ENCODE measurements at regions not wholly inside any gene's neighbourhood (a gene's known extent, or its start where the extent isn't known, plus 50 kb on each side); places are given as distances from the start of the nearest gene placed in this dataset.

- peaks cover 0 to 30% (median 18%) of the 10 kb centered on the region in 7 donors for H3K9me3 Mint-ChIP-seq
- DNase-seq (no peak), ATAC-seq (ENCODE audit: low read depth in 2 of 2) (no peak)
- no peak overlapping the region for H3K4me3 Mint-ChIP-seq
- no peaks in the 10 kb centered on the region for H3K36me3 Mint-ChIP-seq
- peaks cover 44 to 54% (median 52%) of the 10 kb centered on the region in 3 donors for H3K27me3 Mint-ChIP-seq
- H3K4me1 Mint-ChIP-seq = no peaks in the 10 kb centered on the region
- H3K27ac Mint-ChIP-seq = no peak overlapping the region
Measured at GRCh38 chr7:26049081-26049480, 102.9 kb upstream of the NFE2L3 start.

GRCh38 chr7:26051021-26051420 lies 101.0 kb upstream of the NFE2L3 start:
- Mint-ChIP-seq H3K9me3 (peaks cover 0 to 35% (median 18%) of the 10 kb centered on the region in 7 donors), H3K27me3 (peaks cover 41 to 62% (median 56%) of the 10 kb centered on the region in 3 donors), H3K4me3 (no peak overlapping the region), H3K27ac (no peak overlapping the region), H3K36me3 (peaks cover 0 to 7% of the 10 kb centered on the region in 2 donors), H3K4me1 (no peaks in the 10 kb centered on the region)
- ATAC-seq (ENCODE audit: low read depth in 2 of 2) = no peak
- no peak for DNase-seq

- Mint-ChIP-seq H3K27ac (no peak overlapping the region), H3K4me3 (no peak overlapping the region), H3K27me3 (peaks cover 54 to 65% (median 56%) of the 10 kb centered on the region in 3 donors), H3K4me1 (no peaks in the 10 kb centered on the region), H3K9me3 (peaks cover 0 to 40% (median 18%) of the 10 kb centered on the region in 7 donors), H3K36me3 (peaks cover 0 to 7% of the 10 kb centered on the region in 2 donors)
- DNase-seq = no peak
- ATAC-seq (ENCODE audit: low read depth in 2 of 2) = no peak
Measured at GRCh38 chr7:26052706-26053105, 99.3 kb upstream of the NFE2L3 start.

- H3K4me3 Mint-ChIP-seq = no peak overlapping the region
- H3K4me1 Mint-ChIP-seq = no peaks in the 10 kb centered on the region
- peaks cover 0 to 40% (median 18%) of the 10 kb centered on the region in 7 donors for H3K9me3 Mint-ChIP-seq
- DNase-seq (no peak), ATAC-seq (ENCODE audit: low read depth in 2 of 2) (no peak)
- H3K36me3 Mint-ChIP-seq = peaks cover 0 to 7% of the 10 kb centered on the region in 2 donors
- no peak overlapping the region for H3K27ac Mint-ChIP-seq
- H3K27me3 Mint-ChIP-seq = peaks cover 65 to 80% (median 70%) of the 10 kb centered on the region in 3 donors
Measured at GRCh38 chr7:26054386-26054785, 97.6 kb upstream of the NFE2L3 start.

- DNase-seq = no peak
- peaks cover 0 to 40% (median 18%) of the 10 kb centered on the region in 7 donors for H3K9me3 Mint-ChIP-seq
- ATAC-seq (ENCODE audit: low read depth in 2 of 2) = no peak
- peaks cover 65 to 76% (median 69%) of the 10 kb centered on the region in 3 donors for H3K27me3 Mint-ChIP-seq
- H3K36me3 Mint-ChIP-seq = peaks cover 0 to 7% of the 10 kb centered on the region in 2 donors
- H3K27ac Mint-ChIP-seq = no peak overlapping the region
- no peak overlapping the region for H3K4me3 Mint-ChIP-seq
- H3K4me1 Mint-ChIP-seq = no peaks in the 10 kb centered on the region
Measured at GRCh38 chr7:26055241-26055640, 96.8 kb upstream of the NFE2L3 start.

- DNase-seq = no peak
- Mint-ChIP-seq H3K27me3 (peaks cover 67 to 80% (median 79%) of the 10 kb centered on the region in 3 donors), H3K27ac (peak overlapping the region in 1 of 6 donors; percentile 53), H3K4me1 (peaks cover 4 to 8% (median 8%) of the 10 kb centered on the region in 3 donors), H3K4me3 (no peak overlapping the region), H3K36me3 (no peaks in the 10 kb centered on the region), H3K9me3 (peaks cover 0 to 5% (median 0%) of the 10 kb centered on the region in 7 donors)
- peak in 1 of 2 donors; percentile 5 for ATAC-seq (ENCODE audit: low read depth in 2 of 2)
Measured at GRCh38 chr7:26060733-26061677, 91.0 kb upstream of the NFE2L3 start.

- Mint-ChIP-seq H3K36me3 (no peaks in the 10 kb centered on the region), H3K27ac (peak overlapping the region in 1 of 6 donors; percentile 69), H3K27me3 (peaks cover 65 to 80% (median 78%) of the 10 kb centered on the region in 3 donors), H3K9me3 (peaks cover 0 to 1% (median 0%) of the 10 kb centered on the region in 7 donors), H3K4me1 (peaks cover 4 to 8% (median 8%) of the 10 kb centered on the region in 3 donors), H3K4me3 (no peak overlapping the region)
- DNase-seq (peak; percentile 56), ATAC-seq (ENCODE audit: low read depth in 2 of 2) (peak; percentile 76 to 80)
Measured at GRCh38 chr7:26061678-26062603, 90.1 kb upstream of the NFE2L3 start.

GRCh38 chr7:26065652-26066051 lies 86.3 kb upstream of the NFE2L3 start:
- H3K27me3 Mint-ChIP-seq = peaks cover 42 to 64% (median 58%) of the 10 kb centered on the region in 3 donors
- H3K36me3 Mint-ChIP-seq = no peaks in the 10 kb centered on the region
- ATAC-seq (ENCODE audit: low read depth in 2 of 2) = no peak
- peaks cover 4 to 8% (median 8%) of the 10 kb centered on the region in 3 donors for H3K4me1 Mint-ChIP-seq
- no peak for DNase-seq
- no peak overlapping the region for H3K27ac Mint-ChIP-seq
- no peaks in the 10 kb centered on the region for H3K9me3 Mint-ChIP-seq
- no peak overlapping the region for H3K4me3 Mint-ChIP-seq

GRCh38 chr7:26066736-26067135 lies 85.3 kb upstream of the NFE2L3 start:
- ATAC-seq (ENCODE audit: low read depth in 2 of 2) = no peak
- Mint-ChIP-seq H3K27me3 (peaks cover 37 to 57% (median 47%) of the 10 kb centered on the region in 3 donors), H3K4me3 (no peak overlapping the region), H3K27ac (no peak overlapping the region), H3K9me3 (no peaks in the 10 kb centered on the region), H3K4me1 (peaks cover 0 to 5% (median 4%) of the 10 kb centered on the region in 3 donors), H3K36me3 (no peaks in the 10 kb centered on the region)
- DNase-seq = no peak

- no peak for ATAC-seq (ENCODE audit: low read depth in 2 of 2)
- no peak overlapping the region for H3K27ac Mint-ChIP-seq
Measured at GRCh38 chr7:26070290-26070689, 81.7 kb upstream of the NFE2L3 start.

GRCh38 chr7:26071622-26072456 lies 80.2 kb upstream of the NFE2L3 start:
- Mint-ChIP-seq H3K27me3 (peaks cover 30 to 39% (median 36%) of the 10 kb centered on the region in 3 donors), H3K27ac (no peak overlapping the region), H3K9me3 (no peaks in the 10 kb centered on the region), H3K4me3 (no peak overlapping the region), H3K4me1 (no peaks in the 10 kb centered on the region), H3K36me3 (no peaks in the 10 kb centered on the region)
- ATAC-seq (ENCODE audit: low read depth in 2 of 2) = no peak
- DNase-seq = no peak

More at GRCh38 chr7:26070290-26070689, 81.7 kb upstream of the NFE2L3 start:
- Mint-ChIP-seq H3K36me3 (no peaks in the 10 kb centered on the region), H3K4me3 (no peak overlapping the region), H3K27me3 (peaks cover 24 to 38% (median 37%) of the 10 kb centered on the region in 3 donors), H3K4me1 (no peaks in the 10 kb centered on the region), H3K9me3 (no peaks in the 10 kb centered on the region)
- no peak for DNase-seq

GRCh38 chr7:26073041-26073440 lies 79.0 kb upstream of the NFE2L3 start:
- no peaks in the 10 kb centered on the region for H3K9me3 Mint-ChIP-seq
- no peak overlapping the region for H3K27ac Mint-ChIP-seq
- no peak overlapping the region for H3K4me3 Mint-ChIP-seq
- peaks cover 32 to 44% (median 42%) of the 10 kb centered on the region in 3 donors for H3K27me3 Mint-ChIP-seq
- ATAC-seq (ENCODE audit: low read depth in 2 of 2) = no peak
- DNase-seq = no peak
- no peaks in the 10 kb centered on the region for H3K36me3 Mint-ChIP-seq
- H3K4me1 Mint-ChIP-seq = no peaks in the 10 kb centered on the region

Data from naive B cell (primary cell).